Muscle of leg (tissue), 3 donors: ENCODE measurements at regions not wholly inside any gene's neighbourhood (a gene's known extent, or its start where the extent isn't known, plus 50 kb on each side); places are given as distances from the start of the nearest gene placed in this dataset.
"Not testable (repeated sequence)": the region's sequence is repeated elsewhere in the genome, so short reads cannot be mapped to it uniquely, and the experiment has no call there.

ENCODE experiments used
- DNase-seq: peaks from one replicate; pipeline ENCODE4 v3.0.0; 2013
- H3K27ac ChIP-seq: one replicate; pipeline ENCODE4 v1.5.1; 2013; ENCODE audit warnings: mild to moderate bottlenecking, low read length, control low read depth
- H3K27me3 ChIP-seq: one replicate; pipeline ENCODE4 v1.6.1; 2013; ENCODE audit warnings: low read length; ENCODE audit not compliant: control insufficient read depth, insufficient read depth
- H3K36me3 ChIP-seq: one replicate; pipeline ENCODE4 v1.6.1; 2013; ENCODE audit warnings: low read length; ENCODE audit not compliant: control insufficient read depth, insufficient read depth
- H3K4me1 ChIP-seq: one replicate; pipeline ENCODE4 v1.6.1; 2013; ENCODE audit warnings: low read length; ENCODE audit not compliant: control insufficient read depth, insufficient read depth
- H3K4me3 ChIP-seq: one replicate; pipeline ENCODE4 v1.5.1; 2013; ENCODE audit warnings: low read length, control low read depth
- H3K9me3 ChIP-seq: replicated peaks from 2 replicates; pipeline ENCODE4 v1.6.1; 2013; ENCODE audit warnings: low read depth, low read length; ENCODE audit not compliant: control insufficient read depth
- WGBS: methylation state at CpG from one replicate; pipeline ENCODE4 v1.1.5; 2013; ENCODE audit warnings: missing lambda C conversion rate; ENCODE audit not compliant: insufficient coverage; 5-methylcytosine and 5-hydroxymethylcytosine counted together

DNA sequence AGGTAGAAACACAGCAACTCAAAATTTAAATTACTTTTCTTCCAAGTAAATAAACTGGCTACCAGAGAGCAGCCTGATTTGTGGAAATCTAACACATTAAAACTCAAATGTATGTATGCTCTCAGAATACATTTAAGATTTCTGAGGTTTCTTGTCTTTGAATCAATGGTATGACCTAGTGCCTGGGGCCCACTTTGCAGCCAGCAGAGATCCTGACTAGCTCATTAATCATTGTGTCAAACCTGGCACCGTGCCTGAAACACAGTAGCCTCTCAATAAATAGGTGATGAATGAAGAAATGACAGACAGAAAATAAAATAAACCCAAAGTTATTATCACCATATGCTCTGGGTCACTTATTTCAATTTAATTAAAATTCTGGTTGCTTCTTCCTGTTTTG lies 176.2 kb upstream of the FAT3 start:
- Histone ChIP-seq H3K4me3 (no peak overlapping the region), H3K27ac (no peak overlapping the region), H3K36me3 (no peaks in the 10 kb centered on the region), H3K27me3 (no peaks in the 10 kb centered on the region), H3K9me3 (no peaks in the 10 kb centered on the region), H3K4me1 (no peaks in the 10 kb centered on the region)
- WGBS = no CpG with 5 or more reads among the region's 1 CpG
- DNase-seq = no peak

DNA sequence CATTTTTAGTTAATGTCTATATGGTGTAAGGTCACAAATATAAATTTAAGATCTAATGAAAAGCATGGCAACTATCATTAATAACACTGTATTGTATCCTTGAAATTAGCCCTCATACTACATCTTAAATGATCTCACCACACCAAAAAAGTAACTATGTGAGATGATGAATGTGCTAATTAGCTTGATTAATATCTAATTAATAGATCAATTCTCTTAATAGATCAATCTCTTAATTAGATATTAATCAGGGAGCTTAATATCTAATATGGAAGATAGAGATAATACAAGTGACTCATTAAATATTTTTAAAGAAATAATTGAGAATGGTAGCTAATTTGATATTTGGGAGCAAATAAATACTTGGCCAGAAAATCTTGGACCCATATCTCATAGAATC lies 178.5 kb upstream of the FAT3 start:
- no peak for DNase-seq
- no peak overlapping the region for H3K4me3 ChIP-seq
- no peak overlapping the region for H3K27ac ChIP-seq
- no peaks in the 10 kb centered on the region for H3K4me1 ChIP-seq
- no peaks in the 10 kb centered on the region for H3K36me3 ChIP-seq
- no peaks in the 10 kb centered on the region for H3K9me3 ChIP-seq
- H3K27me3 ChIP-seq = no peaks in the 10 kb centered on the region

DNA sequence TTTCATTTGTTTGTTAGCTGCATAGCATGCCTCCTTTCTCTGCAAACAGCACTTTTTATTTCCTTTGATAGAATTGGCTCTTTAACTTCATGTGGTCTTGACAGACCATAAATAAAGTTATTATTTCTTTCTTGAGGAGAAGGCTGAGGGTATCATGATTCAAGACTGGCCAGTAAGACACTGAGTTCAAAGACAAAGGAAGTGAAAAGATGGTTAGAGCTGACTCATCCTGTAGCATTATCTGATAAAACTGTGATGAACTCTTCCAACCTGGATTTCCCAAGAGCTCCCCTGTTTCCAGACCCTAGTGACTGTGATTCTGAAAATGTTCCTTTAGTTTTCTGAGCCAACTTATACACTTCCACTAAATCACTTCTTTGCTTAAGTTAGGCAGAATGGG lies 179.3 kb upstream of the FAT3 start:
- no peak for DNase-seq

DNA sequence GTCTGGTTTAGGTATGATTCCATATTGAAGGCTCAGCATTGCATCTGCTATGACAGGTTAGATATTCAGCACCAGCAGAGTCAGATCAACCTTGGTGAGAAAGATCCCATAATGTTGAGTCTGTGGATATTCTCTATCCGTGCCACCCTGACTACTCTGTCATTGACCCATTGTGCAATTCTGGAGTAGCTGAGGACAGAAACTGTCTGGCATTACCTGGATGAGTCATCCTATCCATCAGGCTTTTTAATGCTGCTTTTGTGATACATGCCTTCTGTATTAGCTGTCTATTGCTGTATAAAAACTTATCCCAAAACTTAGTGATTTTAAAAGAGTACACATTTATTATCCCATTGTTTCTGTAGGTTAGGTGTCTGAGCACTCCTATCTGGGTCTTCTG lies 189.1 kb upstream of the FAT3 start:
- H3K36me3 ChIP-seq = no peaks in the 10 kb centered on the region
- WGBS = 71% methylated on average over 1 of the region's 1 CpG
- H3K4me3 ChIP-seq = no peak overlapping the region
- no peaks in the 10 kb centered on the region for H3K4me1 ChIP-seq
- DNase-seq = no peak
- H3K27me3 ChIP-seq = no peaks in the 10 kb centered on the region
- H3K9me3 ChIP-seq = no peaks in the 10 kb centered on the region
- no peak overlapping the region for H3K27ac ChIP-seq

More for the DNA sequence above, 179.3 kb upstream of the FAT3 start:
- Histone ChIP-seq H3K27ac (no peak overlapping the region), H3K9me3 (no peaks in the 10 kb centered on the region), H3K4me1 (no peaks in the 10 kb centered on the region), H3K4me3 (no peak overlapping the region), H3K36me3 (no peaks in the 10 kb centered on the region), H3K27me3 (no peaks in the 10 kb centered on the region)

DNA sequence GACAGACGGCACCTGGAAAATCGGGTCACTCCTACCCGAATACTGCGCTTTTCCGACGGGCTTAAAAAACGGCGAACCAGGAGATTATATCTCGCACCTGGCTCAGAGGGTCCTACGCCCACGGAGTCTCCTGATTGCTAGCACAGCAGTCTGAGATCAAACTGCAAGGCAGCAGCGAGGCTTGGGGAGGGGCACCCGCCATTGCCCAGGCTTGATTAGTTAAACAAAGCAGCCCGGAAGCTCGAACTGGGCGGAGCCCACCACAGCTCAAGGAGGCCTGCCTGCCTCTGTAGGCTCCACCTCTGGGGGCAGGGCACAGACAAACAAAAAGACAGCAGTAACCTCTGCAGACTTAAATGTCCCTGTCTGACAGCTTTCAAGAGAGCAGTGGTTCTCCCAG lies 197.5 kb upstream of the FAT3 start:
- not testable (repeated sequence) for H3K27ac ChIP-seq, DNase-seq, H3K27me3 ChIP-seq, H3K36me3 ChIP-seq, H3K4me1 ChIP-seq, H3K4me3 ChIP-seq, H3K9me3 ChIP-seq
- 96% methylated on average over 13 of the region's 16 CpGs for WGBS

DNA sequence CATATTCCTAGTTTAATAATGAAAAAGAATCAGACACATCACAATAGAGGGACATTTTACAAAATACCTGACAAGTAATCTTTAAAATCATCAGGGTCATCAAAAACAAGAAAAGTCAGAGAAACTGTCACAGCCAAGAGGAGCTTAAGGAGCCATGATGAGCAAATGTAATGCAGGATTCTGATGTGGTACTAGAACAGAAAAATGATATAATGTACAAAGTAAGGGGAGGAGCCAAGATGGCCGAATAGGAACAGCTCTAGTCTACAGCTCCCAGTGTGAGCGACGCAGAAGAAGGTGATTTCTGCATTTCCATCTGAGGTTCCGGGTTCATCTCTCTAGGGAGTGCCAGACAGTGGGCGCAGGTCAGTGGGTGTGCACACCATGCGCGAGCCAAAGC lies 198.0 kb upstream of the FAT3 start:
- DNase-seq = no peak
- H3K4me3 ChIP-seq = no peak overlapping the region
- no peaks in the 10 kb centered on the region for H3K9me3 ChIP-seq
- WGBS = 94% methylated on average over 7 of the region's 7 CpGs
- no peaks in the 10 kb centered on the region for H3K27me3 ChIP-seq
- no peaks in the 10 kb centered on the region for H3K4me1 ChIP-seq
- H3K27ac ChIP-seq = no peak overlapping the region
- no peaks in the 10 kb centered on the region for H3K36me3 ChIP-seq

DNA sequence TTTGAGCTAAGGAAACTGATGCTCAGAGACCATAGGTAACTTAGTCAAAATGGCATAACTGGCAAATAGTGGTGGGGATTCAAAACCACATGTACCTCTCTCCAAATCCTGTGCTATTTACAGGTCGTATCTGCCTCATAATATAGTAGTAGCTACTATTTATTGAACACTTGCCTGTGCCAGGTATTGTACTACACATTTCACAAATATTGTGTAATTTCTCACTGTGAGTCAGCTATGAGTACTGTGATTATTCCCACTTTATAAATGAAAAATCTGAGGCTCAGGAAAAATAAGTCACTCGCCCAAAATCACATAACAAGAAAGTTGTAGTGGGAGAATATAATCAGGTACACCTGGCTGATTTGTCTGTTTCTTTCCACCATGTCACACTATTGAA lies 199.8 kb upstream of the FAT3 start:
- H3K36me3 ChIP-seq = no peaks in the 10 kb centered on the region
- WGBS = no CpG with 5 or more reads among the region's 2 CpGs

DNA sequence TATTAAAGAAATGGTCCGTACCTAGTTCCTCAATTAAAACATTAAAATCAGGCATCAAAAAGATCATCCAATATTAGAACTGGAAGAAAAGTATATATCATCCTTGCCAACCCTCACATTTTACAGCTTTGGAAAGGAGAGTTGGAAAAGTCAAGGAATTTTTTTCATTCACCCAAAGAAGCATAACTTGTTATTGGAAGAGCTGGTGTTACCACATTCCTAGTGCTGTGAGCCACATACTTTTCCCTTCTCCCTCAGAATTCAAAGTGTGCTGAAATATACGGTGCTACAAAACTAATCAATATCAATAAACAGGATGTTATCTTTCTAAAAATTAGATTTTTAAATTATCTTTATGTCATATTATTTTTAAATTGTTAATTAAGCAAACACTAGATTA lies 202.1 kb upstream of the FAT3 start:
- peaks cover 2% of the 10 kb centered on the region for H3K9me3 ChIP-seq
- DNase-seq = peak; percentile 3
- no CpG with 5 or more reads among the region's 2 CpGs for WGBS

More for the DNA sequence above, 199.8 kb upstream of the FAT3 start:
- no peak for DNase-seq
- no peaks in the 10 kb centered on the region for H3K9me3 ChIP-seq
- no peaks in the 10 kb centered on the region for H3K4me1 ChIP-seq
- no peaks in the 10 kb centered on the region for H3K27me3 ChIP-seq
- no peak overlapping the region for H3K4me3 ChIP-seq
- H3K27ac ChIP-seq = no peak overlapping the region

DNA sequence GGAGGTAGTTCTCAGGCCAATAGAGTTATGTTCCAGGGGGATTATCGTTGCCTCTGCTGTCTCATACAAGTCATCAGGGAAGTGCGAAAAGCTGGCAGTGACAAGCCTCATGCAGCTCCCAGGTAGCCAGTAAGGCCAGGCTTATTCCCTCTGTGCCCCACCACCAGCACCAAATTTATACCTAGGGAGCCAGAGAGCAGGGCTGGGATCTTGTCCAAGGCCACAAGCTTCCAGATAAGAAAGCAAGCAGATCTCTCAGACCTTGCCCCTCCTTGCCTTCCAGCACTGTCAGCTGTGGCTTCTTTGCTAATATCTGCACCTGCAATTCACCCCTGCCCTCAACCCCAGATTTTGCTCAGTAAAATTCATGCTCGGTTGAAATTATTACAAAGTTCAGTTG lies 206.3 kb upstream of the FAT3 start:
- Histone ChIP-seq H3K36me3 (no peaks in the 10 kb centered on the region), H3K27ac (no peak overlapping the region), H3K27me3 (no peaks in the 10 kb centered on the region), H3K9me3 (peaks cover 12% of the 10 kb centered on the region), H3K4me3 (no peak overlapping the region), H3K4me1 (no peaks in the 10 kb centered on the region)
- WGBS = 86% methylated on average over 2 of the region's 3 CpGs
- no peak for DNase-seq

More for the DNA sequence above, 202.1 kb upstream of the FAT3 start:
- Histone ChIP-seq H3K27ac (no peak overlapping the region), H3K4me3 (no peak overlapping the region), H3K27me3 (no peaks in the 10 kb centered on the region), H3K36me3 (no peaks in the 10 kb centered on the region), H3K4me1 (no peaks in the 10 kb centered on the region)

DNA sequence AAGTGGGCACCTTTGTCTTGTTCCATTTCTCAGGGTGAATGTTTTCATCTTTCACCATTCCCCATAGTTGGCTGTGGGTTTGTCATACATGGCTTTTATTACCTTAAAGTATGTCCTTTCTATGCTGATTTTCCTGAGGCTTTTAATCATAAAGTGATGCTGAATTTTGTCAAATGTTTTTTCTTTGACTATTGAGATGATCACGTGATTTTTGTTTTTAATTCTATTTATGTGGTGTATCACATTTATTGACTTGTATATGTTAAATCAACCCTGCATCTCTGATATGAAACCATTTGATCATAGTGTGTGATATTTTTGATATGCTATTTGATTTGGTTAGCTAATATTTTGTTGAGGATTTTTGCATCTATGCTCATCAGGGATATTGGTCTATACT lies 216.4 kb upstream of the FAT3 start:
- WGBS = no CpG with 5 or more reads among the region's 1 CpG
- no peaks in the 10 kb centered on the region for H3K4me1 ChIP-seq
- H3K27ac ChIP-seq = no peak overlapping the region
- no peak overlapping the region for H3K4me3 ChIP-seq
- no peaks in the 10 kb centered on the region for H3K9me3 ChIP-seq
- no peaks in the 10 kb centered on the region for H3K36me3 ChIP-seq
- no peaks in the 10 kb centered on the region for H3K27me3 ChIP-seq
- DNase-seq = no peak

DNA sequence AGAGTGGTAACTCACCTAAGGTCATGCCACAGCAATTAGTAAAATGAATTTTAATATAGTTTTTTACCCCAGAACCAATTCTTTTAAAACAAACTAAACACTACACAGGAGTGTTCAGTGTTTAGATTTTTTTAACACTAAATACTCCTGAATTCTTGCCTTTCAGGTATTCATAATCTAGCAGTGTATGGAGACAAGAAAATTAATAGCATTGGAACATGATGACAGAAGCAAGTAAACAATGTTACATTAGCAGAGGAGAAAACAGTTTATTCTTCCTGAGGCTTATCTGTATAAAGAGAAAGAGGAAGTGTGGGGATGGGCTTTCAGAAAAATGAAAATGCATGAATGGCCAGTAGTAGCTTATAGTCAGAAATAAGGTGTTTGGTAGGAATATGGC lies 222.1 kb upstream of the FAT3 start:
- DNase-seq = no peak
- H3K27ac ChIP-seq = no peak overlapping the region

More for the DNA sequence above, 222.1 kb upstream of the FAT3 start:
- no peaks in the 10 kb centered on the region for H3K36me3 ChIP-seq
- no peaks in the 10 kb centered on the region for H3K9me3 ChIP-seq
- H3K4me1 ChIP-seq = no peaks in the 10 kb centered on the region
- H3K27me3 ChIP-seq = no peaks in the 10 kb centered on the region
- no peak overlapping the region for H3K4me3 ChIP-seq
